ENCODE measurements at regions not wholly inside any gene's neighbourhood (a gene's known extent, or its start where the extent isn't known, plus 50 kb on each side); places are given as distances from the start of the nearest gene placed in this dataset.
"Not testable (repeated sequence)": the region's sequence is repeated elsewhere in the genome, so short reads cannot be mapped to it uniquely, and the experiment has no call there.

GRCh38 chr3:61483997-61484396 is 77.4 kb upstream of the PTPRG start:
- Histone ChIP-seq H3K9me3 (ENCODE audit: low read length) (no peaks in the 10 kb centered on the region), H3K9me2 (ENCODE audit: insufficient read depth, low read length) (no peaks in the 10 kb centered on the region), H3K4me2 (ENCODE audit: low read length) (no peak overlapping the region), H3K79me2 (ENCODE audit: insufficient read depth, low read depth, low read length) (no peaks in the 10 kb centered on the region), H3K4me3 (ENCODE audit: low read depth, low read length, poor library complexity, severe bottlenecking) (no peak overlapping the region), H4K20me1 (ENCODE audit: insufficient read depth, low read length) (no peaks in the 10 kb centered on the region), H2AFZ (ENCODE audit: low read length) (no peak overlapping the region), H3K4me1 (ENCODE audit: insufficient read depth, low read length, poor library complexity, severe bottlenecking) (no peaks in the 10 kb centered on the region), H3K36me3 (ENCODE audit: insufficient read depth, low read length) (no peaks in the 10 kb centered on the region), H3K27ac (ENCODE audit: low read depth, low read length, poor library complexity, severe bottlenecking) (no peak overlapping the region)
- intact Hi-C loops (cut with micrococcal nuclease; ENCODE audit: unreplicated experiment) = no loop called here
- CTCF ChIA-PET (ENCODE audit: unreplicated experiment) = no interaction called here
- no peak for TF ChIP-seq EZH2phosphoT487 (IDR thresholded peaks at IDR 0.05; ENCODE audit: borderline replicate concordance, low read depth, low read length)
- TF ChIP-seq, protein P1, sequence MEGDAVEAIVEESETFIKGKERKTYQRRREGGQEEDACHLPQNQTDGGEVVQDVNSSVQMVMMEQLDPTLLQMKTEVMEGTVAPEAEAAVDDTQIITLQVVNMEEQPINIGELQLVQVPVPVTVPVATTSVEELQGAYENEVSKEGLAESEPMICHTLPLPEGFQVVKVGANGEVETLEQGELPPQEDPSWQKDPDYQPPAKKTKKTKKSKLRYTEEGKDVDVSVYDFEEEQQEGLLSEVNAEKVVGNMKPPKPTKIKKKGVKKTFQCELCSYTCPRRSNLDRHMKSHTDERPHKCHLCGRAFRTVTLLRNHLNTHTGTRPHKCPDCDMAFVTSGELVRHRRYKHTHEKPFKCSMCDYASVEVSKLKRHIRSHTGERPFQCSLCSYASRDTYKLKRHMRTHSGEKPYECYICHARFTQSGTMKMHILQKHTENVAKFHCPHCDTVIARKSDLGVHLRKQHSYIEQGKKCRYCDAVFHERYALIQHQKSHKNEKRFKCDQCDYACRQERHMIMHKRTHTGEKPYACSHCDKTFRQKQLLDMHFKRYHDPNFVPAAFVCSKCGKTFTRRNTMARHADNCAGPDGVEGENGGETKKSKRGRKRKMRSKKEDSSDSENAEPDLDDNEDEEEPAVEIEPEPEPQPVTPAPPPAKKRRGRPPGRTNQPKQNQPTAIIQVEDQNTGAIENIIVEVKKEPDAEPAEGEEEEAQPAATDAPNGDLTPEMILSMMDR (conservative IDR thresholded peaks at IDR 0.05; ENCODE audit: low read length) = no peak
- POLR2A ChIA-PET = interaction anchor here (0.6 kb wide), 1 partner anchor 10 kb away, joined by 4 read pairs; no protein-coding TSS in a partner anchor
- DNase-seq (ENCODE audit: low spot score) = no peak
- no TSS peak for BruUV-seq (replicated peaks)

DNA sequence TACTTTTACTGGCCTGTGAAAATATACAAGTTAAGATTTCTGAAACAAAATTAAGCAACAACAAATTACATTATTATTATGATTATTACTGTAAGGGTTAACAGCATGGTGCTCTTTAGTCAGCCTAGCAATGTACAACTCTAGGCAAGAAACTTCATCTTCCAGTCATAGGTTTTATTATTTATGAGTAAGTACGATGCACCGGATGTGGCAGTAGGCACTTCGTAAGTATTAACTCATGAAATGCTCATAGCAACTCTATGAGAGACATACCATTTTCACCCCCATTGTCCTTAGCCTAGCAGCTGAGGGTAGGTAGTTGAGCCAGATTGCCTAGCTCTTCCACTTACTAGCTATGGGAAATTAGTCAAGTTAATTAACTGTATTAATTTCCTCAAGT is 68.0 kb upstream of the PTPRG start:
- no peaks in the 10 kb centered on the region for H3K36me3 ChIP-seq (ENCODE audit: insufficient read depth, low read length)
- H4K20me1 ChIP-seq (ENCODE audit: insufficient read depth, low read length) = no peaks in the 10 kb centered on the region
- H3K4me3 ChIP-seq (ENCODE audit: low read depth, low read length, poor library complexity, severe bottlenecking) = no peak overlapping the region
- H3K4me1 ChIP-seq (ENCODE audit: insufficient read depth, low read length, poor library complexity, severe bottlenecking) = no peaks in the 10 kb centered on the region
- BruUV-seq (replicated peaks) = no TSS peak
- no peaks in the 10 kb centered on the region for H3K79me2 ChIP-seq (ENCODE audit: insufficient read depth, low read depth, low read length)
- ChIA-PET POLR2A (no interaction called here), CTCF (ENCODE audit: unreplicated experiment) (no interaction called here)
- TF ChIP-seq, protein P1 (conservative IDR thresholded peaks at IDR 0.05; ENCODE audit: low read length) = no peak
- TF ChIP-seq EZH2phosphoT487 (IDR thresholded peaks at IDR 0.05; ENCODE audit: borderline replicate concordance, low read depth, low read length) = no peak
- no peaks in the 10 kb centered on the region for H3K9me2 ChIP-seq (ENCODE audit: insufficient read depth, low read length)
- no peak overlapping the region for H2AFZ ChIP-seq (ENCODE audit: low read length)
- intact Hi-C loops (cut with micrococcal nuclease; ENCODE audit: unreplicated experiment) = no loop called here
- no peaks in the 10 kb centered on the region for H3K9me3 ChIP-seq (ENCODE audit: low read length)
- H3K27ac ChIP-seq (ENCODE audit: low read depth, low read length, poor library complexity, severe bottlenecking) = no peak overlapping the region
- DNase-seq (ENCODE audit: low spot score) = no peak
- no peak overlapping the region for H3K4me2 ChIP-seq (ENCODE audit: low read length)

- BruUV-seq (replicated peaks); intact Hi-C loops (cut with micrococcal nuclease; ENCODE audit: unreplicated experiment): not testable (repeated sequence)
Measured at GRCh38 chr3:61494309-61494708, 67.1 kb upstream of the PTPRG start.

More at GRCh38 chr3:61494309-61494708, 67.1 kb upstream of the PTPRG start:
- H3K4me3 ChIP-seq (ENCODE audit: low read depth, low read length, poor library complexity, severe bottlenecking); H3K4me1 ChIP-seq (ENCODE audit: insufficient read depth, low read length, poor library complexity, severe bottlenecking); H3K4me2 ChIP-seq (ENCODE audit: low read length); H2AFZ ChIP-seq (ENCODE audit: low read length); H3K36me3 ChIP-seq (ENCODE audit: insufficient read depth, low read length); H4K20me1 ChIP-seq (ENCODE audit: insufficient read depth, low read length); DNase-seq (ENCODE audit: low spot score); CTCF ChIA-PET (ENCODE audit: unreplicated experiment); H3K27ac ChIP-seq (ENCODE audit: low read depth, low read length, poor library complexity, severe bottlenecking); H3K9me2 ChIP-seq (ENCODE audit: insufficient read depth, low read length); H3K9me3 ChIP-seq (ENCODE audit: low read length); H3K79me2 ChIP-seq (ENCODE audit: insufficient read depth, low read depth, low read length): not testable (repeated sequence)
- POLR2A ChIA-PET = interaction anchor here (0.7 kb wide), 1 partner anchor 11 kb away, joined by 4 read pairs; no protein-coding TSS in a partner anchor
